OCI-LY7 (cell line): ENCODE measurements at regions not wholly inside any gene's neighbourhood (a gene's known extent, or its start where the extent isn't known, plus 50 kb on each side); places are given as distances from the start of the nearest gene placed in this dataset.

Experiments
- CTCF ChIP-seq: fragments of 200-600 bp; sonication (generic); conservative IDR thresholded peaks from 2 replicates; pipeline ENCODE4 v1.5.1; 2014; ENCODE audit warnings: mild to moderate bottlenecking, antibody characterized with exemption, low read length, moderate library complexity, mixed read lengths
- EZH2phosphoT487 ChIP-seq: fragments of 200-600 bp; sonication (generic); IDR thresholded peaks from 2 replicates; pipeline ENCODE4 v1.6.1; 2018; ENCODE audit warnings: low read depth, borderline replicate concordance, mild to moderate bottlenecking, mixed run types, antibody characterized with exemption, low read length, moderate library complexity, mixed read lengths

- TF ChIP-seq CTCF: no peak
- no peak for TF ChIP-seq EZH2phosphoT487
Measured at GRCh38 chr1:114292835-114293234, 139.2 kb upstream of the SYT6 start.
